SK-N-SH (cell line): ENCODE measurements at regions not wholly inside any gene's neighbourhood (a gene's known extent, or its start where the extent isn't known, plus 50 kb on each side); places are given as distances from the start of the nearest gene placed in this dataset.
"Not testable (repeated sequence)": the region's sequence is repeated elsewhere in the genome, so short reads cannot be mapped to it uniquely, and the experiment has no call there.

Experiments used
- CTCF ChIA-PET: fragments of 300-600, 350-600 bp; formaldehyde crosslinking; extraction: SDS; loops from one replicate; lab custom pipeline; 2021; lab: Yijun Ruan, JAX
- POLR2A ChIA-PET: fragments of 350-600 bp; sonication (Branson Sonifier 250); formaldehyde crosslinking; extraction: SDS; loops from one replicate; lab custom pipeline; 2020; ENCODE audit warnings: antibody characterized with exemption, inconsistent platforms; lab: Yijun Ruan, JAX
- DNase-seq: peaks from one replicate; pipeline ENCODE4 v3.0.0; 2012
- H2AFZ ChIP-seq: fragments of 200-600 bp; sonication (generic); 2 replicates; pipeline ENCODE4 v1.8.1; 2016; ENCODE audit warnings: antibody characterized with exemption, mild to moderate bottlenecking, low read depth
- H3F3A ChIP-seq: fragments of 200-600 bp; sonication (generic); replicated peaks from 2 replicates; pipeline ENCODE3; 2016; ENCODE audit warnings: antibody characterized with exemption, mild to moderate bottlenecking; ENCODE audit not compliant: insufficient read depth
- H3K27ac ChIP-seq, 2 experiments: fragments of 200-500 bp in 1 of 2; fragments of 200-600 bp in 1 of 2; sonication (Bioruptor generic) in 1 of 2; sonication (generic), shearing (Covaris generic) in 1 of 2; 2 replicates each; pipeline versions ENCODE4 v1.5.1 to v1.6.1; 2014 to 2016; ENCODE audit warnings: low read depth in 2 of 2, inconsistent platforms in 1 of 2, low read length in 1 of 2, mild to moderate bottlenecking in 1 of 2, mixed read lengths in 1 of 2
- H3K27me3 ChIP-seq: fragments of 200-600 bp; sonication (generic), shearing (Covaris generic); 2 replicates; pipeline ENCODE4 v1.6.1; 2016; ENCODE audit warnings: mixed run types; ENCODE audit not compliant: insufficient read depth
- H3K36me3 ChIP-seq, 2 experiments: fragments of 200-500 bp in 1 of 2; fragments of 200-600 bp in 1 of 2; sonication (Bioruptor generic) in 1 of 2; sonication (generic) in 1 of 2; replicated peaks in 1 of 2; 2 replicates each; pipeline versions ENCODE3 to v1.5.1; 2014 to 2016; ENCODE audit warnings: low read length in 1 of 2, mild to moderate bottlenecking in 1 of 2; ENCODE audit not compliant: insufficient read depth in 2 of 2, control insufficient read depth in 1 of 2
- H3K4me1 ChIP-seq, 2 experiments: fragments of 200-500 bp in 1 of 2; fragments of 200-600 bp in 1 of 2; sonication (Bioruptor generic) in 1 of 2; sonication (generic), shearing (Covaris generic) in 1 of 2; 2 replicates each; pipeline versions ENCODE4 v1.5.1 to v1.6.1; 2014 to 2016; ENCODE audit warnings: low read depth in 1 of 2, low read length in 1 of 2, mixed run types in 1 of 2; ENCODE audit not compliant: insufficient read depth in 2 of 2, control insufficient read depth in 1 of 2
- H3K4me2 ChIP-seq: fragments of 200-600 bp; sonication (generic), shearing (Covaris generic); 2 replicates; pipeline ENCODE4 v1.6.1; 2017; ENCODE audit warnings: mixed run types
- H3K4me3 ChIP-seq, 2 experiments: fragments of 200-500 bp in 1 of 2; fragments of 200-600 bp in 1 of 2; sonication (Bioruptor generic) in 1 of 2; sonication (generic), shearing (Covaris generic) in 1 of 2; 2 replicates each; pipeline versions ENCODE4 v1.5.1 to v1.8.1; 2014 to 2016; ENCODE audit warnings: low read depth in 2 of 2, inconsistent platforms in 1 of 2, low read length in 1 of 2, mild to moderate bottlenecking in 1 of 2, mixed read lengths in 1 of 2, moderate library complexity in 1 of 2
- H3K79me2 ChIP-seq: fragments of 200-600 bp; sonication (generic); 2 replicates; pipeline ENCODE4 v1.8.1; 2017; ENCODE audit warnings: mild to moderate bottlenecking; ENCODE audit not compliant: insufficient read depth
- H3K9ac ChIP-seq: fragments of 200-600 bp; sonication (generic); 2 replicates; pipeline ENCODE4 v1.6.1; 2017; ENCODE audit warnings: mixed run types
- H3K9me2 ChIP-seq: fragments of 200-600 bp; sonication (generic); 2 replicates; pipeline ENCODE4 v1.6.1; 2017; ENCODE audit warnings: mixed run types
- H3K9me3 ChIP-seq: fragments of 200-600 bp; sonication (generic); 2 replicates; pipeline ENCODE4 v1.6.1; 2017; ENCODE audit warnings: mixed run types, mild to moderate bottlenecking, moderate library complexity
- H4K20me1 ChIP-seq: fragments of 200-600 bp; sonication (generic); 2 replicates; pipeline ENCODE4 v1.6.1; 2017; ENCODE audit warnings: mild to moderate bottlenecking, mixed run types; ENCODE audit not compliant: insufficient read depth
- CHD2 ChIP-seq: fragments of 150-350 bp; IDR thresholded peaks from 2 replicates; pipeline ENCODE4 v1.6.1; 2018; ENCODE audit warnings: low read length; ENCODE audit not compliant: partially characterized antibody
- FOXM1 ChIP-seq: IDR thresholded peaks from 2 replicates; pipeline ENCODE4 v1.4.0; 2012; ENCODE audit warnings: low read depth, mild to moderate bottlenecking
- MEF2A ChIP-seq: IDR thresholded peaks from 2 replicates; pipeline ENCODE4 v1.4.0; 2012; ENCODE audit warnings: low read depth, borderline replicate concordance
- NRF1 ChIP-seq: IDR thresholded peaks from 2 replicates; pipeline ENCODE4 v1.6.1; 2012; ENCODE audit warnings: low read depth, mild to moderate bottlenecking, low read length
- RAD21 ChIP-seq: IDR thresholded peaks from 2 replicates; pipeline ENCODE4 v1.6.1; 2012; ENCODE audit warnings: mild to moderate bottlenecking, low read length
- RCOR1 ChIP-seq: fragments of 150-350 bp; IDR thresholded peaks from 2 replicates; pipeline ENCODE4 v1.6.1; 2017; ENCODE audit warnings: antibody characterized with exemption, low read length
- RXRA ChIP-seq: IDR thresholded peaks from 2 replicates; pipeline ENCODE4 v1.4.0; 2012; ENCODE audit warnings: low read depth, mild to moderate bottlenecking, borderline replicate concordance
- SMC3 ChIP-seq: IDR thresholded peaks from 2 replicates; pipeline ENCODE4 v1.6.1; 2012; ENCODE audit warnings: low read depth, low read length, improper control_type of control experiment
- USF2 ChIP-seq: fragments of 150-350 bp; IDR thresholded peaks from 2 replicates; pipeline ENCODE4 v1.6.1; 2017; ENCODE audit warnings: antibody characterized with exemption, low read length, low read depth, borderline replicate concordance
- WGBS: methylation state at CpG from one replicate; pipeline ENCODE4 v1.1.6; 2017; ENCODE audit warnings: low lambda C conversion rate; 5-methylcytosine and 5-hydroxymethylcytosine counted together
- TF ChIP-seq, protein P1 (sequence below): IDR thresholded peaks from 2 replicates; pipeline ENCODE4 v1.4.0; 2012; ENCODE audit warnings: low read depth
- TF ChIP-seq, protein P2 (sequence below): IDR thresholded peaks from 2 replicates; pipeline ENCODE4 v1.4.0; 2012; ENCODE audit warnings: low read depth, borderline replicate concordance
- TF ChIP-seq, protein P3 (sequence below): IDR thresholded peaks from 2 replicates; pipeline ENCODE4; 2012

GRCh38 chr6:140711019-140711613 lies 1336.7 kb upstream of the CITED2 start:
- peaks cover 6% of the 10 kb centered on the region; the same call in 1 of the 2 replicates for H3K9me3 ChIP-seq
- DNase-seq, result no peak
- H3K4me1 ChIP-seq, result no peaks in the 10 kb centered on the region
- no peak overlapping the region for H3K9ac ChIP-seq
- H3K9me2 ChIP-seq, result no peaks in the 10 kb centered on the region; the same call in 1 of the 2 replicates
- ChIA-PET POLR2A (no interaction called here), CTCF (no interaction called here)
- no peaks in the 10 kb centered on the region for H3K79me2 ChIP-seq
- TF ChIP-seq NRF1 (no peak), RAD21 (no peak), MEF2A (no peak), RXRA (no peak), RCOR1 (no peak)
- TF ChIP-seq, protein P1, sequence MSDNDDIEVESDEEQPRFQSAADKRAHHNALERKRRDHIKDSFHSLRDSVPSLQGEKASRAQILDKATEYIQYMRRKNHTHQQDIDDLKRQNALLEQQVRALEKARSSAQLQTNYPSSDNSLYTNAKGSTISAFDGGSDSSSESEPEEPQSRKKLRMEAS, result no peak
- TF ChIP-seq, protein P2, sequence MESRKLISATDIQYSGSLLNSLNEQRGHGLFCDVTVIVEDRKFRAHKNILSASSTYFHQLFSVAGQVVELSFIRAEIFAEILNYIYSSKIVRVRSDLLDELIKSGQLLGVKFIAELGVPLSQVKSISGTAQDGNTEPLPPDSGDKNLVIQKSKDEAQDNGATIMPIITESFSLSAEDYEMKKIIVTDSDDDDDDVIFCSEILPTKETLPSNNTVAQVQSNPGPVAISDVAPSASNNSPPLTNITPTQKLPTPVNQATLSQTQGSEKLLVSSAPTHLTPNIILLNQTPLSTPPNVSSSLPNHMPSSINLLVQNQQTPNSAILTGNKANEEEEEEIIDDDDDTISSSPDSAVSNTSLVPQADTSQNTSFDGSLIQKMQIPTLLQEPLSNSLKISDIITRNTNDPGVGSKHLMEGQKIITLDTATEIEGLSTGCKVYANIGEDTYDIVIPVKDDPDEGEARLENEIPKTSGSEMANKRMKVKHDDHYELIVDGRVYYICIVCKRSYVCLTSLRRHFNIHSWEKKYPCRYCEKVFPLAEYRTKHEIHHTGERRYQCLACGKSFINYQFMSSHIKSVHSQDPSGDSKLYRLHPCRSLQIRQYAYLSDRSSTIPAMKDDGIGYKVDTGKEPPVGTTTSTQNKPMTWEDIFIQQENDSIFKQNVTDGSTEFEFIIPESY, result no peak
- H4K20me1 ChIP-seq, result no peaks in the 10 kb centered on the region
- no peak overlapping the region for H3K4me2 ChIP-seq
- no peak overlapping the region for H3K4me3 ChIP-seq
- H3K27me3 ChIP-seq, result no peaks in the 10 kb centered on the region
- H2AFZ ChIP-seq, result no peak overlapping the region
- 33% methylated on average over 3 of the region's 3 CpGs for WGBS
- H3K36me3 ChIP-seq, result peaks cover 0 to 5% of the 10 kb centered on the region in 2 experiments
- no peak overlapping the region for H3K27ac ChIP-seq
- H3F3A ChIP-seq, result peaks cover 15% of the 10 kb centered on the region

DNA sequence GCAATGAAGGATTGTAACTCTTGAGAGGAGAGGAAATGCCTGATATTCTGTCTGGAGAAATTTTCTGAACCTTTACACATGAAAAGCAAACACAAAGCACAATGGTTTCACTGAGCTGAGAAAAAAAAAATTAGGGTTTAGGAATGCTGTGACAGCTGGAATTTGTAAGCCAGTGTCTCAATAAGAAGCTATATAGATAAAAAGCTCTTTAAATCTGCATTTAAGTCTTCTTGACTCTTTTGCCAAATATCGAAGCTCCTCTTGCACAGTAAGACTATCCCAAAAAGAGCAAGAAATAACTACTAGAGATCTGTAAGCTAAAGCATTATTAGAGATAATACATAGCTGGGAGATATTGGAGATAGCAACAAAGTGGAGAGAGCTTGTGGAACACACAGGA lies 1334.0 kb upstream of the CITED2 start:
- H3F3A ChIP-seq, result peaks cover 15% of the 10 kb centered on the region
- peaks cover 0 to 4% of the 10 kb centered on the region in 2 experiments for H3K36me3 ChIP-seq
- no peaks in the 10 kb centered on the region for H3K27me3 ChIP-seq
- H3K9ac ChIP-seq, result no peak overlapping the region
- no peak overlapping the region for H3K27ac ChIP-seq
- ChIA-PET CTCF (no interaction called here), POLR2A (no interaction called here)
- DNase-seq, result no peak
- H3K9me2 ChIP-seq, result no peaks in the 10 kb centered on the region; the same call in 1 of the 2 replicates
- H3K9me3 ChIP-seq, result no peaks in the 10 kb centered on the region
- no peak for TF ChIP-seq CHD2
- no peak for TF ChIP-seq RAD21
- TF ChIP-seq, protein P2, result no peak
- TF ChIP-seq USF2, result no peak
- TF ChIP-seq FOXM1, result no peak
- no peak for TF ChIP-seq SMC3
- TF ChIP-seq, protein P3, sequence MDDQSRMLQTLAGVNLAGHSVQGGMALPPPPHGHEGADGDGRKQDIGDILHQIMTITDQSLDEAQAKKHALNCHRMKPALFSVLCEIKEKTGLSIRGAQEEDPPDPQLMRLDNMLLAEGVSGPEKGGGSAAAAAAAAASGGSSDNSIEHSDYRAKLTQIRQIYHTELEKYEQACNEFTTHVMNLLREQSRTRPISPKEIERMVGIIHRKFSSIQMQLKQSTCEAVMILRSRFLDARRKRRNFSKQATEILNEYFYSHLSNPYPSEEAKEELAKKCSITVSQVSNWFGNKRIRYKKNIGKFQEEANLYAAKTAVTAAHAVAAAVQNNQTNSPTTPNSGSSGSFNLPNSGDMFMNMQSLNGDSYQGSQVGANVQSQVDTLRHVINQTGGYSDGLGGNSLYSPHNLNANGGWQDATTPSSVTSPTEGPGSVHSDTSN, result no peak
- TF ChIP-seq, all 33 proteins: peak for 0
- Histone ChIP-seq H2AFZ (no peak overlapping the region), H3K79me2 (no peaks in the 10 kb centered on the region), H3K4me3 (no peak overlapping the region), H3K4me2 (no peak overlapping the region), H3K4me1 (no peaks in the 10 kb centered on the region), H4K20me1 (no peaks in the 10 kb centered on the region)
- WGBS, result 9% methylated on average over 1 of the region's 1 CpG

- not testable (repeated sequence) for H3K79me2 ChIP-seq, H3K9me3 ChIP-seq
- CTCF ChIA-PET, result interaction anchor here (0.9 to 1.0 kb wide), 2 partner anchors 10 to 22 kb away, joined by 3 read pairs; no protein-coding TSS in a partner anchor
Observed at GRCh38 chr6:140704008-140704407, 1329.6 kb upstream of the CITED2 start.

More at GRCh38 chr6:140704008-140704407, 1329.6 kb upstream of the CITED2 start:
- H3K4me2 ChIP-seq, H4K20me1 ChIP-seq, DNase-seq, H3K9me2 ChIP-seq, H3K27ac ChIP-seq, H3F3A ChIP-seq, H3K4me3 ChIP-seq, POLR2A ChIA-PET, H3K4me1 ChIP-seq, H3K36me3 ChIP-seq, H3K27me3 ChIP-seq, H2AFZ ChIP-seq, H3K9ac ChIP-seq: not testable (repeated sequence)
- WGBS, result 15% methylated on average over 1 of the region's 1 CpG
